T-helper 17 cell (primary cell): ENCODE measurements at regions not wholly inside any gene's neighbourhood (a gene's known extent, or its start where the extent isn't known, plus 50 kb on each side); places are given as distances from the start of the nearest gene placed in this dataset.
A peak's percentile ranks its signal among the peaks of the same experiment; 100 is the strongest.
"Not testable (repeated sequence)": the region's sequence is repeated elsewhere in the genome, so short reads cannot be mapped to it uniquely, and the experiment has no call there.

Experiments used
- ATAC-seq: fragments of 150-1000 bp; cut with Tn5 transposase; 2 replicates; pipeline ENCODE4 v1.10.0; 2021; ENCODE audit warnings: mild to moderate bottlenecking, moderate library complexity
- DNase-seq, 3 donors: peaks; one replicate each; pipeline versions ENCODE4 v3.0.0 to v3.0.0-alpha.2; 2020 to 2021
- H3K9me3 ChIP-seq: one replicate; pipeline ENCODE4 v1.7.0; 2013; ENCODE audit warnings: low read length, mild to moderate bottlenecking; ENCODE audit not compliant: control insufficient read depth, poor library complexity, severe bottlenecking
- H3K27ac Mint-ChIP-seq: one replicate; pipeline ENCODE4 v1.8.0; 2022; ENCODE audit warnings: mild to moderate bottlenecking, moderate library complexity, mixed read lengths
- H3K27me3 Mint-ChIP-seq: one replicate; pipeline ENCODE4 v1.8.0; 2022; ENCODE audit warnings: mixed read lengths
- H3K36me3 Mint-ChIP-seq: one replicate; pipeline ENCODE4 v1.8.0; 2022; ENCODE audit warnings: low read depth, mixed read lengths
- H3K4me1 Mint-ChIP-seq: one replicate; pipeline ENCODE4 v1.8.0; 2022; ENCODE audit warnings: mild to moderate bottlenecking, mixed read lengths
- H3K4me3 Mint-ChIP-seq: one replicate; pipeline ENCODE4 v1.8.0; 2022; ENCODE audit warnings: mild to moderate bottlenecking, moderate library complexity, mixed read lengths

GRCh38 chr5:56633950-56634349 is 181.4 kb upstream of the MAP3K1 start:
- Mint-ChIP-seq H3K36me3 (peaks cover 4% of the 10 kb centered on the region), H3K4me1 (peaks cover 28% of the 10 kb centered on the region), H3K27ac (no peak overlapping the region), H3K4me3 (no peak overlapping the region), H3K27me3 (no peaks in the 10 kb centered on the region)
- H3K9me3 ChIP-seq: no peaks in the 10 kb centered on the region
- DNase-seq (no peak), ATAC-seq (no peak)

- Mint-ChIP-seq H3K27ac (peak overlapping the region; percentile 71), H3K4me3 (no peak overlapping the region), H3K27me3 (no peaks in the 10 kb centered on the region), H3K36me3 (peaks cover 4% of the 10 kb centered on the region), H3K4me1 (peaks cover 17% of the 10 kb centered on the region)
- DNase-seq: no peak
- no peaks in the 10 kb centered on the region for H3K9me3 ChIP-seq
- no peak for ATAC-seq
Observed at GRCh38 chr5:56632939-56633338, 182.4 kb upstream of the MAP3K1 start.

GRCh38 chr5:56632199-56632598 is 183.2 kb upstream of the MAP3K1 start:
- Mint-ChIP-seq H3K4me1 (peaks cover 10% of the 10 kb centered on the region), H3K36me3 (peaks cover 4% of the 10 kb centered on the region), H3K27ac (peak overlapping the region; percentile 71), H3K27me3 (no peaks in the 10 kb centered on the region), H3K4me3 (no peak overlapping the region)
- no peak for DNase-seq
- H3K9me3 ChIP-seq: no peaks in the 10 kb centered on the region
- ATAC-seq: peak; percentile 57

- no peaks in the 10 kb centered on the region for H3K27me3 Mint-ChIP-seq
- DNase-seq (no peak), ATAC-seq (no peak)
- no peaks in the 10 kb centered on the region for H3K9me3 ChIP-seq
- H3K36me3 Mint-ChIP-seq: peaks cover 4% of the 10 kb centered on the region
- H3K27ac Mint-ChIP-seq: peak overlapping the region; percentile 51
- peaks cover 6% of the 10 kb centered on the region for H3K4me1 Mint-ChIP-seq
- H3K4me3 Mint-ChIP-seq: no peak overlapping the region
Observed at GRCh38 chr5:56631719-56632118, 183.6 kb upstream of the MAP3K1 start.

- not testable (repeated sequence) for H3K9me3 ChIP-seq, H3K27me3 Mint-ChIP-seq, DNase-seq, H3K36me3 Mint-ChIP-seq, H3K4me1 Mint-ChIP-seq, H3K27ac Mint-ChIP-seq, ATAC-seq, H3K4me3 Mint-ChIP-seq
Observed at GRCh38 chr5:56628616-56629015, 186.7 kb upstream of the MAP3K1 start.

GRCh38 chr5:56625541-56625940 is 189.8 kb upstream of the MAP3K1 start:
- H3K27me3 Mint-ChIP-seq: no peaks in the 10 kb centered on the region
- peaks cover 6% of the 10 kb centered on the region for H3K4me1 Mint-ChIP-seq
- H3K4me3 Mint-ChIP-seq: no peak overlapping the region
- H3K9me3 ChIP-seq: peaks cover 3% of the 10 kb centered on the region
- peaks cover 2% of the 10 kb centered on the region for H3K36me3 Mint-ChIP-seq
- ATAC-seq (no peak), DNase-seq (no peak)
- no peak overlapping the region for H3K27ac Mint-ChIP-seq

- no peak for ATAC-seq
- H3K4me3 Mint-ChIP-seq: peak overlapping the region; percentile 10
- H3K4me1 Mint-ChIP-seq: peaks cover 6% of the 10 kb centered on the region
- no peaks in the 10 kb centered on the region for H3K36me3 Mint-ChIP-seq
- H3K9me3 ChIP-seq: peaks cover 3% of the 10 kb centered on the region
- H3K27me3 Mint-ChIP-seq: no peaks in the 10 kb centered on the region
- no peak for DNase-seq
- peak overlapping the region; percentile 32 for H3K27ac Mint-ChIP-seq
Observed at GRCh38 chr5:56624751-56625150, 190.6 kb upstream of the MAP3K1 start.

- Mint-ChIP-seq H3K4me1 (peaks cover 6% of the 10 kb centered on the region), H3K27ac (no peak overlapping the region), H3K27me3 (no peaks in the 10 kb centered on the region), H3K4me3 (no peak overlapping the region), H3K36me3 (peaks cover 2% of the 10 kb centered on the region)
- peaks cover 13% of the 10 kb centered on the region for H3K9me3 ChIP-seq
- DNase-seq (no peak), ATAC-seq (no peak)
Observed at GRCh38 chr5:56622141-56622540, 193.2 kb upstream of the MAP3K1 start.

GRCh38 chr5:56620903-56621677 is 194.3 kb upstream of the MAP3K1 start:
- peaks cover 2% of the 10 kb centered on the region for H3K36me3 Mint-ChIP-seq
- H3K27ac Mint-ChIP-seq: no peak overlapping the region
- DNase-seq (no peak), ATAC-seq (no peak)
- H3K9me3 ChIP-seq: peaks cover 13% of the 10 kb centered on the region
- no peak overlapping the region for H3K4me3 Mint-ChIP-seq
- peaks cover 13% of the 10 kb centered on the region for H3K4me1 Mint-ChIP-seq
- no peaks in the 10 kb centered on the region for H3K27me3 Mint-ChIP-seq

GRCh38 chr5:56617998-56618397 is 197.4 kb upstream of the MAP3K1 start:
- Mint-ChIP-seq H3K4me3 (no peak overlapping the region), H3K27ac (no peak overlapping the region), H3K4me1 (peaks cover 30% of the 10 kb centered on the region), H3K27me3 (no peaks in the 10 kb centered on the region), H3K36me3 (peaks cover 2% of the 10 kb centered on the region)
- DNase-seq: no peak
- H3K9me3 ChIP-seq: peaks cover 13% of the 10 kb centered on the region
- ATAC-seq: no peak

GRCh38 chr5:56616454-56617160 is 198.7 kb upstream of the MAP3K1 start:
- peak overlapping the region; percentile 33 for H3K4me3 Mint-ChIP-seq
- H3K27ac Mint-ChIP-seq: peak overlapping the region; percentile 91
- DNase-seq: no peak

GRCh38 chr5:56615361-56616153 is 199.8 kb upstream of the MAP3K1 start:
- H3K9me3 ChIP-seq: peaks cover 10% of the 10 kb centered on the region
- H3K4me1 Mint-ChIP-seq: peaks cover 35% of the 10 kb centered on the region
- ATAC-seq (no peak), DNase-seq (no peak)
- H3K27ac Mint-ChIP-seq: peak overlapping the region; percentile 91
- H3K27me3 Mint-ChIP-seq: no peaks in the 10 kb centered on the region
- H3K36me3 Mint-ChIP-seq: peaks cover 5% of the 10 kb centered on the region
- H3K4me3 Mint-ChIP-seq: no peak overlapping the region

More at GRCh38 chr5:56616454-56617160, 198.7 kb upstream of the MAP3K1 start:
- Mint-ChIP-seq H3K4me1 (peaks cover 35% of the 10 kb centered on the region), H3K27me3 (no peaks in the 10 kb centered on the region), H3K36me3 (peaks cover 5% of the 10 kb centered on the region)
- no peak for ATAC-seq
- H3K9me3 ChIP-seq: peaks cover 13% of the 10 kb centered on the region

GRCh38 chr5:56612759-56613158 is 202.6 kb upstream of the MAP3K1 start:
- no peak for DNase-seq
- ATAC-seq: peak; percentile 87
- Mint-ChIP-seq H3K27me3 (no peaks in the 10 kb centered on the region), H3K4me1 (peaks cover 48% of the 10 kb centered on the region), H3K36me3 (peaks cover 2% of the 10 kb centered on the region), H3K4me3 (peak overlapping the region; percentile 80), H3K27ac (peak overlapping the region; percentile 91)
- peaks cover 5% of the 10 kb centered on the region for H3K9me3 ChIP-seq
